ENCODE measurements at regions not wholly inside any gene's neighbourhood (a gene's known extent, or its start where the extent isn't known, plus 50 kb on each side); places are given as distances from the start of the nearest gene placed in this dataset.

DNA sequence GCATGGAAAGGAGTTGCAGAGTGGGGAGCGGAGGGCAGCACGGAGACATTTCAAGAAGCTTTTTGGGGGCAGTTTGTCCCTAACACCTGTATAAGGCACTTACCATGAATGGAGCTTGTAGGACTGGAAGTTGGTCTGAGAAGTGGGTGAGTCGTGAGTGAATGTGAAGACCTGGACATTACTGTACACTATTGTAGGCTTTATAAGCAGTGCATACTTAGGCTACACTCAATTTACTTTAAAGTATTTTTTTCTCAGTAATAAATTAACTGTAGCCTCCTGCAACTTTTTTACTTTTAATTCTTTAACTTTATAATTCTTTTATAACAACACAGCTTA, 141.6 kb upstream of the ETV3 start:
- peaks cover 13% of the 10 kb centered on the region; the same call in 1 of the 2 replicates for H3K27me3 ChIP-seq (ENCODE audit: control insufficient read depth, low read length)
- H4K20me1 ChIP-seq (ENCODE audit: control insufficient read depth, insufficient read depth, low read depth, low read length) = no peaks in the 10 kb centered on the region
- no peak overlapping the region for H3K4me3 ChIP-seq (ENCODE audit: low read length)
- no peaks in the 10 kb centered on the region for H3K9me3 ChIP-seq (ENCODE audit: control insufficient read depth, insufficient read depth, low read length)
- no peaks in the 10 kb centered on the region for H3K79me2 ChIP-seq (ENCODE audit: control insufficient read depth, low read length)
- no peak overlapping the region for H3K4me2 ChIP-seq (ENCODE audit: low read length)
- no peaks in the 10 kb centered on the region for H3K4me1 ChIP-seq (ENCODE audit: control insufficient read depth, low read length)
- H3K27ac ChIP-seq (ENCODE audit: low read depth, low read length) = no peak overlapping the region
- no peaks in the 10 kb centered on the region for H3K36me3 ChIP-seq (ENCODE audit: control insufficient read depth, low read length)
- no peaks in the 10 kb centered on the region for H3K9me2 ChIP-seq (replicated peaks; ENCODE audit: control insufficient read depth, low read length)
- TF ChIP-seq EZH2phosphoT487 (IDR thresholded peaks at IDR 0.05; ENCODE audit: borderline replicate concordance, low read length) = no peak
- no peaks in the 10 kb centered on the region for H3F3A ChIP-seq (ENCODE audit: control insufficient read depth, insufficient read depth)

DNA sequence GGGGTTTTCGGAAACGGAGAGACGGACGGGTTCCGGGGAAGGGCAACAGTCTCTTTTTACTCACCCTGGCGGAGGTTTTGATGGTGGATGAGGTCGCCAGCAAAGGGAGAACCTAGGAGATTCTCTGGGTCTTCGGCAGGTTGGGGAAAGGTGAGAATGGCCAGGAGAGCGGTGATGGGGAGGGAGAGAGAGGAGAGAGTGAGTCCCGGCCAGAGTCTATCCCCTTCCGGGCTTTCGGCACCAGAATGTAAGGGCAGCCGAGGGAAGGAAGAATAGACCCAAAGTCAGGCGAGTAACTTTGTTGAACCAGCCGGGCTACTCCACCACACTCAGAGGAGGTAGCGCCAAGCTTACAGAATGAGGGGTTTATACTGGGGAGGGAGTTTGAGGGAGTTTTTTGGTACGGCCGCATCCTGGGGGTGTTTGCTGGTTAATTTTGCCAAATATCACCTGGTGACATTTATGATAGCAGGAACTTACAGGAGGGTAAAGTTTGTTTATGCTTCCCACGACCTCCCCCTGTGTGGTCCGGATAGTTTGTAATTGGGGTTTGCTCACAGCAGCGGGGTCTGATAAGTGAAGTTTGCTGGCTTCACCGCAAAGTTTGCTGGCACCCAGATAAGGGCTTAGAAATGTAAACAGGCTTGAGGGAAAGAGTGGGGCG, 141.1 kb upstream of the ETV3 start:
- peaks cover 11% of the 10 kb centered on the region; the same call in 1 of the 2 replicates for H3K27me3 ChIP-seq (ENCODE audit: control insufficient read depth, low read length)
- no peaks in the 10 kb centered on the region for H3K4me1 ChIP-seq (ENCODE audit: control insufficient read depth, low read length)
- no peaks in the 10 kb centered on the region for H3F3A ChIP-seq (ENCODE audit: control insufficient read depth, insufficient read depth)
- H4K20me1 ChIP-seq (ENCODE audit: control insufficient read depth, insufficient read depth, low read depth, low read length) = no peaks in the 10 kb centered on the region
- no peaks in the 10 kb centered on the region for H3K79me2 ChIP-seq (ENCODE audit: control insufficient read depth, low read length)
- H3K4me3 ChIP-seq (ENCODE audit: low read length) = no peak overlapping the region
- TF ChIP-seq CTCF (IDR thresholded peaks at IDR 0.05; ENCODE audit: low read depth, low read length, poor library complexity, severe bottlenecking) (no peak), EZH2phosphoT487 (IDR thresholded peaks at IDR 0.05; ENCODE audit: borderline replicate concordance, low read length) (no peak)
- H3K9me3 ChIP-seq (ENCODE audit: control insufficient read depth, insufficient read depth, low read length) = no peaks in the 10 kb centered on the region
- no peaks in the 10 kb centered on the region for H3K36me3 ChIP-seq (ENCODE audit: control insufficient read depth, low read length)
- H3K27ac ChIP-seq (ENCODE audit: low read depth, low read length) = no peak overlapping the region
- no peak overlapping the region for H3K4me2 ChIP-seq (ENCODE audit: low read length)
- no peaks in the 10 kb centered on the region for H3K9me2 ChIP-seq (replicated peaks; ENCODE audit: control insufficient read depth, low read length)

DNA sequence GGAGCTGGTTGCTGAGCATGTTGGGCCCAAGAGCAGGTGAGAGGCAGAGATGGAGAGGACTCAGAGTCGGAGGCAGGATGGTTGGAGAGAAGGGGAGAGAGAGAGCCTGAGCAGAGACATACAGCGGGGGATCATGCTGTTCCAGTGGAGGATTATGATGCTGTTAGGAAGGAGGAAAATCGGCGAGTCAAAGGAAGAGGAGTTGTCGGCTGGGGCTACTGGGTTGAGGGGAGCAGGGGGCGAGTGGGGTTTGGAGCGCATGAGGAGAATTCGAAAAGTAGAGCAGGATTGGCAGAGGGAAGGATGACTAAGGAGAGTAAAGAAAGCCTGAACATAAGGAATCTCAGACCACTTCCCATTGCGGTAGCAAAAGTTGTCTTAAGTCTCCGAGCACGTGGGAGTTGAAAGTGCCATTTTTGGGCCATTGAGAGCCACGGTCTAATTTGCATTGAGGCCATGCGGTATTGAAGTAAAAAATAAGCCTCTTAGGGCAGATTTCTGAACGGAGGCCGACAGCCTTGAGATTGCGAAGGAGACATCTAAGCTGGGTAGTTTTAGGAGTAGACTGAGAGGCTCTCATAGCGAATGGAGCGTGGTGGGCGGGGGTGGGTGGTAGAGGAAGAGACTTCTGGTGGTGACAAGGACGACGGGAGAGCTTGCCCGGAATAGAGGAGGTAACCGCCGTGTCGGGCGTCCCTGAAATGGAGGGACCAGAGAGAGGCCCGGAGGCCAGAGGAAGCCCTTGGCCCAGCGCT, 140.4 kb upstream of the ETV3 start:
- H3K79me2 ChIP-seq (ENCODE audit: control insufficient read depth, low read length) = no peaks in the 10 kb centered on the region
- no peak overlapping the region for H3K4me2 ChIP-seq (ENCODE audit: low read length)
- TF ChIP-seq CTCF (IDR thresholded peaks at IDR 0.05; ENCODE audit: low read depth, low read length, poor library complexity, severe bottlenecking) (no peak), EZH2phosphoT487 (IDR thresholded peaks at IDR 0.05; ENCODE audit: borderline replicate concordance, low read length) (no peak)
- H3K27me3 ChIP-seq (ENCODE audit: control insufficient read depth, low read length) = peaks cover 8% of the 10 kb centered on the region; the same call in 1 of the 2 replicates
- H3F3A ChIP-seq (ENCODE audit: control insufficient read depth, insufficient read depth) = no peaks in the 10 kb centered on the region
- H3K27ac ChIP-seq (ENCODE audit: low read depth, low read length) = no peak overlapping the region
- no peaks in the 10 kb centered on the region for H3K4me1 ChIP-seq (ENCODE audit: control insufficient read depth, low read length)
- H3K4me3 ChIP-seq (ENCODE audit: low read length) = no peak overlapping the region
- H3K9me2 ChIP-seq (replicated peaks; ENCODE audit: control insufficient read depth, low read length) = no peaks in the 10 kb centered on the region
- H3K9me3 ChIP-seq (ENCODE audit: control insufficient read depth, insufficient read depth, low read length) = no peaks in the 10 kb centered on the region
- no peaks in the 10 kb centered on the region for H3K36me3 ChIP-seq (ENCODE audit: control insufficient read depth, low read length)
- H4K20me1 ChIP-seq (ENCODE audit: control insufficient read depth, insufficient read depth, low read depth, low read length) = no peaks in the 10 kb centered on the region

DNA sequence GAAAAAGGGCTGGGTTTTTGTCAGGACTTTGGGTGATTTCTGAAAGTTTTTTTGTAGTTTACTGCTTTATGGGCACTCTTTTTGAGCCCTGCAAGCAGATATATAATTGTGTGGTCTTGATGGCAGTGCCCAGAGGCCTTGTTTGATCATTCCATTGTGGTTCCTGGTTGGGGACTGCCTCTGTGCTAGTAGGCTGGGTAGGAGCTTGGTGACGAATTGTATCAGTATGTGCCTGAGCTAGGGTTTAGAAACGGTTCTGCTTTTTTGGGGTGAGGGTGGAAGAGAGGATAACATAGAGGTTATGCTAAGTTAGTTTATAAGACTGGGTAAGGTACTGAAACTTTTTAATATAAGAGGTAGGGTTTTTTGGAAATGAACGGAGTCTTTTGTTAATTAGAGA, 139.7 kb upstream of the ETV3 start:
- H3K36me3 ChIP-seq (ENCODE audit: control insufficient read depth, low read length) = no peaks in the 10 kb centered on the region
- H3K27me3 ChIP-seq (ENCODE audit: control insufficient read depth, low read length) = peaks cover 8% of the 10 kb centered on the region; the same call in 1 of the 2 replicates
- H3K4me1 ChIP-seq (ENCODE audit: control insufficient read depth, low read length) = no peaks in the 10 kb centered on the region
- H3K4me3 ChIP-seq (ENCODE audit: low read length) = no peak overlapping the region
- H3F3A ChIP-seq (ENCODE audit: control insufficient read depth, insufficient read depth) = no peaks in the 10 kb centered on the region
- no peak overlapping the region for H3K4me2 ChIP-seq (ENCODE audit: low read length)
- TF ChIP-seq CTCF (IDR thresholded peaks at IDR 0.05; ENCODE audit: low read depth, low read length, poor library complexity, severe bottlenecking) (no peak), EZH2phosphoT487 (IDR thresholded peaks at IDR 0.05; ENCODE audit: borderline replicate concordance, low read length) (no peak)
- H3K79me2 ChIP-seq (ENCODE audit: control insufficient read depth, low read length) = no peaks in the 10 kb centered on the region
- no peaks in the 10 kb centered on the region for H3K9me3 ChIP-seq (ENCODE audit: control insufficient read depth, insufficient read depth, low read length)
- no peaks in the 10 kb centered on the region for H4K20me1 ChIP-seq (ENCODE audit: control insufficient read depth, insufficient read depth, low read depth, low read length)
- no peaks in the 10 kb centered on the region for H3K9me2 ChIP-seq (replicated peaks; ENCODE audit: control insufficient read depth, low read length)
- no peak overlapping the region for H3K27ac ChIP-seq (ENCODE audit: low read depth, low read length)
